ENCODE measurements at regions not wholly inside any gene's neighbourhood (a gene's known extent, or its start where the extent isn't known, plus 50 kb on each side); places are given as distances from the start of the nearest gene placed in this dataset.

DNA sequence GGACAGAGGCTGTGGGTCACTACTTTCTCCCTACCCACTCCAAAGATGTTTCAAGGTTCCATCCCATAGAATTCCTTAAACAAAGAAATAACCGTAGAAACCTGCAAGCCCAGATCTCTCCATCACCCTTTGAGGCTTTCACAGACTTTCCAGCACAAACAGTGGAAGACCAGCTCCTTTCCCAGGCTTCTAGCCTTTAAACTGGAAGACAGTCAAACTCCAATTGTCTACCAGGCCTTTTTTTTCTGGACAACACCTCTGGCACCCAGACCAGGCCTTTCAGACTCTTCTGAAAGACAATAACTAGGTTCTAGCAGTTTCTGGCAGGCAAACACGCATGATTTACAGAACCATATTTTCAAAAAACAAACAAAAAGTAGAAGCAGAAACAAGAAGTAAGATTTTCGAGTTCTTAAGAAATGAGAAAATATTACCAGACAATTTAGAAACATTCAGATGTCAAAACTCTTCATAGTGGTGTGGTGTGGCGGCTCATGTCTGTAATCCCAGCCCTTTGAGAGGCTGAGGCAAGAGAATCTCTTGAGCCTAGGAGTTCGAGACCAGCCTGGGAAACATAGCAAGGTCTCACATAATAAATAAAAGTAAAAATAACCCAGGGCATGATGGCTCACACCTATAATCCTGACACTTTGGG is 73.0 kb upstream of the EPCAM start:
- no peak overlapping the region for H2BK5ac ChIP-seq (ENCODE audit: low read depth, low read length, poor library complexity, severe bottlenecking)
- H3K79me1 ChIP-seq (ENCODE audit: low read depth in 1 of 2, low read length in 2 of 2), result no peaks in the 10 kb centered on the region
- BruUV-seq (replicated peaks), result no TSS peak
- H3K4me2 ChIP-seq (ENCODE audit: low read depth, low read length), result no peak overlapping the region
- in situ Hi-C loops (cut with MboI; ENCODE audit: low sequenced_read_pairs) (no loop called here), intact Hi-C loops (cut with micrococcal nuclease) (no loop called here), dilution Hi-C loops (cut with HindIII; ENCODE audit: low sequenced_read_pairs, unreplicated experiment) (no loop called here)
- no peak; the same call in none of the 2 replicates for ATAC-seq (ENCODE audit: low read depth)
- POLR2A ChIA-PET (ENCODE audit: unreplicated experiment), result interaction anchor here (0.7 kb wide), 1 partner anchor 230 kb away, joined by 11 read pairs; no protein-coding TSS in a partner anchor
- no peaks in the 10 kb centered on the region for H3K4me1 ChIP-seq (ENCODE audit: control insufficient read depth, insufficient read depth, low read length)
- no peak overlapping the region for H3K14ac ChIP-seq (replicated peaks; ENCODE audit: low read depth, low read length)
- H4K5ac ChIP-seq (ENCODE audit: low read depth, low read length), result no peak overlapping the region
- H2BK20ac ChIP-seq (ENCODE audit: low read depth, low read length), result no peak overlapping the region
- no peak for DNase-seq
- H3K56ac ChIP-seq (ENCODE audit: extremely low read depth, insufficient read depth, low read length), result no peak overlapping the region
- no peak overlapping the region for H2AK9ac ChIP-seq (replicated peaks; ENCODE audit: low read depth, low read length, poor library complexity)
- no peak overlapping the region for H2AK5ac ChIP-seq (ENCODE audit: low read depth, low read length)
- no peaks in the 10 kb centered on the region for H4K20me1 ChIP-seq (ENCODE audit: insufficient read depth, low read length)
- no peak overlapping the region for H4K8ac ChIP-seq (ENCODE audit: low read depth in 2 of 2, low read length in 2 of 2)
- no peak overlapping the region for H3K18ac ChIP-seq (ENCODE audit: low read depth, low read length)
- H3K9me3 ChIP-seq (ENCODE audit: control insufficient read depth, insufficient read depth, low read length), result no peaks in the 10 kb centered on the region
- no peak overlapping the region for H2AFZ ChIP-seq (replicated peaks; ENCODE audit: low read length, poor library complexity)
- no peaks in the 10 kb centered on the region for H3K27me3 ChIP-seq (ENCODE audit: control insufficient read depth, insufficient read depth, low read length)
- H3K9me1 ChIP-seq (ENCODE audit: insufficient read depth, low read length), result no peaks in the 10 kb centered on the region
- no peak overlapping the region for H2BK15ac ChIP-seq (ENCODE audit: low read depth, low read length)
- WGBS, 2 experiments (ENCODE audit: extremely low coverage in 2 of 2, insufficient read length in 1 of 2), result 100% methylated on average over 1 of the region's 5 CpGs; no CpG with 5 or more reads in 1 of the 2 experiments
- H3K9ac ChIP-seq (ENCODE audit: low read depth, low read length), result no peak overlapping the region
- no peak overlapping the region for H3K23ac ChIP-seq (ENCODE audit: low read depth, low read length)
- CTCF ChIA-PET, result interaction anchor here (0.6 to 0.9 kb wide), 3 partner anchors 17 to 328 kb away, joined by 3 to 7 read pairs (median 4); no protein-coding TSS in a partner anchor
- no peak overlapping the region for H3K4ac ChIP-seq (ENCODE audit: low read depth, low read length)
- no peak for TF ChIP-seq MXI1 (IDR thresholded peaks at IDR 0.05; ENCODE audit: borderline replicate concordance, low read depth, low read length)
- no peak for TF ChIP-seq RAD21 (IDR thresholded peaks at IDR 0.05; ENCODE audit: low read length)
- no peaks in the 10 kb centered on the region for H3K36me3 ChIP-seq (ENCODE audit: control insufficient read depth, insufficient read depth, low read length)
- H4K91ac ChIP-seq (ENCODE audit: insufficient read depth, low read depth, low read length), result 0 out of 2 replicates have a peak overlapping the region, but pooled peaks have one; percentile 5
- H2BK120ac ChIP-seq (ENCODE audit: low read depth, low read length), result no peak overlapping the region
- no peak overlapping the region for H3K4me3 ChIP-seq (ENCODE audit: insufficient read depth, low read depth, low read length)
- H3K27ac ChIP-seq (ENCODE audit: insufficient read depth, low read length), result no peak overlapping the region

Measured in IMR-90 (cell line).